Keratinocyte (primary cell): ENCODE measurements at regions not wholly inside any gene's neighbourhood (a gene's known extent, or its start where the extent isn't known, plus 50 kb on each side); places are given as distances from the start of the nearest gene placed in this dataset.

Experiments used
- DNase-seq: peaks from one replicate; pipeline ENCODE4 v3.0.0-alpha.2; 2011; ENCODE audit warnings: low read depth, missing footprints, low spot score
- FAIRE-seq: peaks from 2 replicates; lab custom pipeline; 2011; peaks lifted over from hg19 to GRCh38; lab: Jason Lieb, UNC
- H2AFZ ChIP-seq: 2 replicates; pipeline ENCODE4 v1.6.0; 2012; ENCODE audit warnings: low read length, control low read depth, inconsistent platforms; ENCODE audit not compliant: control insufficient read depth
- H3K27ac ChIP-seq: 2 replicates; pipeline ENCODE4 v1.5.1; 2011; ENCODE audit warnings: low read length; ENCODE audit not compliant: control insufficient read depth, insufficient read depth
- H3K27me3 ChIP-seq: 3 replicates; pipeline ENCODE4 v1.6.0; 2011; ENCODE audit warnings: low read length; ENCODE audit not compliant: control insufficient read depth, insufficient read depth; ENCODE audit errors: extremely low read depth
- H3K36me3 ChIP-seq, 2 experiments: 2 replicates in 1 of 2; 3 replicates in 1 of 2; pipeline ENCODE4 v1.5.1; 2011; ENCODE audit warnings: low read length in 2 of 2, mild to moderate bottlenecking in 1 of 2; ENCODE audit not compliant: control insufficient read depth in 2 of 2, insufficient read depth in 2 of 2; ENCODE audit errors: extremely low read depth in 1 of 2
- H3K4me1 ChIP-seq: 3 replicates; pipeline ENCODE4 v1.5.1; 2011; ENCODE audit warnings: low read length; ENCODE audit not compliant: control insufficient read depth, insufficient read depth; ENCODE audit errors: extremely low read depth
- H3K4me2 ChIP-seq: 3 replicates; pipeline ENCODE4 v1.6.0; 2011; ENCODE audit warnings: low read depth, low read length; ENCODE audit not compliant: control insufficient read depth, insufficient read depth; ENCODE audit errors: extremely low read depth
- H3K4me3 ChIP-seq, 3 experiments: fragments of 200-600 bp in 1 of 3; sonication (generic) in 1 of 3; 2 replicates in 2 of 3; 3 replicates in 1 of 3; pipeline ENCODE4 v1.5.1; 2011 to 2016; ENCODE audit warnings: low read length in 3 of 3, mild to moderate bottlenecking in 3 of 3, control low read depth in 2 of 3, inconsistent platforms in 1 of 3, low read depth in 1 of 3, mixed read lengths in 1 of 3, mixed run types in 1 of 3, moderate library complexity in 1 of 3; ENCODE audit not compliant: control insufficient read depth in 2 of 3, insufficient read depth in 2 of 3; ENCODE audit errors: extremely low read depth in 1 of 3
- H3K79me2 ChIP-seq: 2 replicates; pipeline ENCODE4 v1.6.0; 2012; ENCODE audit warnings: low read length; ENCODE audit not compliant: control insufficient read depth, insufficient read depth
- H3K9ac ChIP-seq: 3 replicates; pipeline ENCODE4 v1.6.0; 2011; ENCODE audit warnings: low read length; ENCODE audit not compliant: control insufficient read depth, insufficient read depth; ENCODE audit errors: extremely low read depth
- H3K9me1 ChIP-seq: 3 replicates; pipeline ENCODE4 v1.6.0; 2011; ENCODE audit warnings: low read length; ENCODE audit not compliant: control insufficient read depth, insufficient read depth; ENCODE audit errors: extremely low read depth
- H3K9me3 ChIP-seq: 2 replicates; pipeline ENCODE4 v1.5.1; 2012; ENCODE audit warnings: low read depth, low read length; ENCODE audit not compliant: control insufficient read depth
- H4K20me1 ChIP-seq: 3 replicates; pipeline ENCODE4 v1.6.0; 2011; ENCODE audit warnings: low read length; ENCODE audit not compliant: control insufficient read depth, insufficient read depth; ENCODE audit errors: extremely low read depth
- EZH2 ChIP-seq: IDR thresholded peaks from one replicate; pipeline ENCODE4 v1.6.1; 2012; ENCODE audit warnings: inconsistent platforms, mild to moderate bottlenecking, low read length, moderate library complexity
- dilution Hi-C: fragments of 300-500 bp; cut with MboI; formaldehyde crosslinking; loops from one replicate; pipeline ENCODE4 v1.7.0; 2020; ENCODE audit warnings: low sequenced_read_pairs; ENCODE audit not compliant: extremely low pct_ligation_motif_present
- TF ChIP-seq, protein P1 (sequence below), 3 experiments: IDR thresholded peaks in 1 of 3; conservative IDR thresholded peaks in 1 of 3; optimal IDR thresholded peaks in 1 of 3; 2 replicates in 2 of 3; 3 replicates in 1 of 3; pipeline versions ENCODE3 to v1.5.1; 2011; ENCODE audit warnings: low read length in 3 of 3, mild to moderate bottlenecking in 3 of 3, moderate library complexity in 2 of 3, control low read depth in 1 of 3, inconsistent platforms in 1 of 3; ENCODE audit not compliant: insufficient read depth in 2 of 3; ENCODE audit errors: extremely low read depth in 1 of 3

DNA sequence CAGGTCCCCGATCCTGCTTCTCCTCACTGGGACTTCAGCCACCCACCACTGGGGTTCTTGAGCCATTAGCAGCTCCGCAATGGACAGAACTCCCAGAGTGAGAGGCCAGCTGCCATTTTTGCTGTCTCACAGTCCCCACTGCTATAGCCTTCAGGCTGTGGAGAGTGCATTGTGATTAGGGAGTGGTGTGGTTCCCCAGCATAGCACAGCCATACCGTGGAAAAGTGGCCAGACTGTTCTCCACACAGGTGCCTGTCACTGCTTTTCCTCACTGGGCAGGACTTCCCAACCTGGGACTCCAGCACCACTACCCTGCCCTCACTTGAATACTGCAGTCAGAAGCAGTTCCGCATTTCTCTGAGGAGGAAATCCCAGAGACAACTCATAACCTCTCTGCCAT, 270.3 kb upstream of the DCBLD2 start:
- H3K4me3 ChIP-seq: no peak overlapping the region
- no peaks in the 10 kb centered on the region for H3K9me1 ChIP-seq
- no peak for TF ChIP-seq EZH2
- TF ChIP-seq, protein P1, sequence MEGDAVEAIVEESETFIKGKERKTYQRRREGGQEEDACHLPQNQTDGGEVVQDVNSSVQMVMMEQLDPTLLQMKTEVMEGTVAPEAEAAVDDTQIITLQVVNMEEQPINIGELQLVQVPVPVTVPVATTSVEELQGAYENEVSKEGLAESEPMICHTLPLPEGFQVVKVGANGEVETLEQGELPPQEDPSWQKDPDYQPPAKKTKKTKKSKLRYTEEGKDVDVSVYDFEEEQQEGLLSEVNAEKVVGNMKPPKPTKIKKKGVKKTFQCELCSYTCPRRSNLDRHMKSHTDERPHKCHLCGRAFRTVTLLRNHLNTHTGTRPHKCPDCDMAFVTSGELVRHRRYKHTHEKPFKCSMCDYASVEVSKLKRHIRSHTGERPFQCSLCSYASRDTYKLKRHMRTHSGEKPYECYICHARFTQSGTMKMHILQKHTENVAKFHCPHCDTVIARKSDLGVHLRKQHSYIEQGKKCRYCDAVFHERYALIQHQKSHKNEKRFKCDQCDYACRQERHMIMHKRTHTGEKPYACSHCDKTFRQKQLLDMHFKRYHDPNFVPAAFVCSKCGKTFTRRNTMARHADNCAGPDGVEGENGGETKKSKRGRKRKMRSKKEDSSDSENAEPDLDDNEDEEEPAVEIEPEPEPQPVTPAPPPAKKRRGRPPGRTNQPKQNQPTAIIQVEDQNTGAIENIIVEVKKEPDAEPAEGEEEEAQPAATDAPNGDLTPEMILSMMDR (optimal IDR thresholded peaks at IDR 0.05 in 1 of 3, IDR thresholded peaks at IDR 0.05 in 1 of 3, conservative IDR thresholded peaks at IDR 0.05 in 1 of 3; ENCODE audit: extremely low read depth in 1 of 3, insufficient read depth in 2 of 3, low read length in 3 of 3): no peak
- DNase-seq: no peak
- H3K9ac ChIP-seq: no peak overlapping the region
- no peaks in the 10 kb centered on the region for H3K36me3 ChIP-seq
- dilution Hi-C loops: no loop called here
- H3K27me3 ChIP-seq: no peaks in the 10 kb centered on the region
- no peak overlapping the region for H3K4me2 ChIP-seq
- FAIRE-seq: no peak
- H2AFZ ChIP-seq: no peak overlapping the region
- no peaks in the 10 kb centered on the region for H3K4me1 ChIP-seq
- H3K27ac ChIP-seq: no peak overlapping the region
- H3K9me3 ChIP-seq: no peaks in the 10 kb centered on the region
- H4K20me1 ChIP-seq: no peaks in the 10 kb centered on the region
- H3K79me2 ChIP-seq: no peaks in the 10 kb centered on the region

DNA sequence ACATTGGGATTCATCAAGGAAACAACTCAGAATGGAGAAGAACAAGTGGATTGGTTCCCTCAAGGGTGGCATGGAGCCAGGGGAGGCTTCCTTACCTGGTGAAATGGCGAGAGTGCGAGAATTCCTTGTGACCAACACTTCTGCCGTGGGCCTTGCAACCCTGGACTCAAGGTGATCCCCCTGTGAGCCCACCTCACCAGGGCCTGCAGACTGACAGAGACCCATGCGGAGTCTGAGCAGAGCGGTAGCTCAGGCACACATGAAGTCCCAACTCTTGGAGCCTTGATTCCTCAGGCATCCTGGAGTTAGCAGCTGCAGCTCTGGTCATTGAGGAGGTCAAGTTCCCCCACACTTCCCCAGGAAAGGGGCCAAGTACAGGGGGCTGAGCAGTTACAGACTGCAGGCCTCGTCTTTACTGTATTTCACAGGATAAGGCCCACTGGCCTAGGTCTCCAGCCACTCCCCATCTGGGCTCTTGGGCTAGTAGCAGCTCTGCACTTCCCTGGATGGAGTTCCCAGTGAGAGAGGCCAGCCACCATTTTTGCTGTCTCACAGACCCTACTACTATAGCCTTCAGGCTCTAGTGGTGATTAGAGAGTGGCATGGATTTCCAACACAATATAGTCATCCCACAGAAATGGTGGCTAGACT, 269.5 kb upstream of the DCBLD2 start:
- no peaks in the 10 kb centered on the region for H4K20me1 ChIP-seq
- no peak overlapping the region for H2AFZ ChIP-seq
- no peak for FAIRE-seq
- dilution Hi-C loops: no loop called here
- no peaks in the 10 kb centered on the region for H3K36me3 ChIP-seq
- no peaks in the 10 kb centered on the region for H3K9me1 ChIP-seq
- H3K4me1 ChIP-seq: no peaks in the 10 kb centered on the region
- TF ChIP-seq EZH2: no peak
- TF ChIP-seq, protein P1 (optimal IDR thresholded peaks at IDR 0.05 in 1 of 3, IDR thresholded peaks at IDR 0.05 in 1 of 3, conservative IDR thresholded peaks at IDR 0.05 in 1 of 3; ENCODE audit: extremely low read depth in 1 of 3, insufficient read depth in 2 of 3, low read length in 3 of 3): no peak
- H3K4me2 ChIP-seq: no peak overlapping the region
- no peaks in the 10 kb centered on the region for H3K9me3 ChIP-seq
- H3K4me3 ChIP-seq: no peak overlapping the region
- H3K27ac ChIP-seq: no peak overlapping the region
- no peak for DNase-seq
- no peaks in the 10 kb centered on the region for H3K27me3 ChIP-seq
- no peaks in the 10 kb centered on the region for H3K79me2 ChIP-seq
- no peak overlapping the region for H3K9ac ChIP-seq
